ENCODE measurements at regions not wholly inside any gene's neighbourhood (a gene's known extent, or its start where the extent isn't known, plus 50 kb on each side); places are given as distances from the start of the nearest gene placed in this dataset.

DNA sequence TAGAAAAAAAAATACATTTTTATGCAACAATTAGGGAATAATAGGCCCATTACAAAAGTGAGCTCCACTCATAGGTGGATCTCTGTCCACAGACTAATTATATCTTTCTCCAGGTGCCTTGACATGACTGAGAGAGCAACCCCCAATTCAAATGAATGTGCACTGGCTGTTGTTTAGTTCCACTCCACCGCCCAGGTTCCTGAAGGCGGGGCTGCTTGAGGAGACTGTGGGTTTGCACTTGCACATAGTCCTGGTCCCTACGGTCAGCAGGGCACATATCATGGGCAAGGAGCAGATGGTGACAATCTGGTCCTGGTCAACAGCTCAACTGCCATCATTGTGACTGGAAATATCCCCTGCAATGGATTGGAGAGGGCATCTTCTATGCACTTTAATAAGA, 195.6 kb upstream of the PWP1 start:
- TF ChIP-seq POLR2A (IDR thresholded peaks at IDR 0.05) = no peak
- TF ChIP-seq, protein P1, sequence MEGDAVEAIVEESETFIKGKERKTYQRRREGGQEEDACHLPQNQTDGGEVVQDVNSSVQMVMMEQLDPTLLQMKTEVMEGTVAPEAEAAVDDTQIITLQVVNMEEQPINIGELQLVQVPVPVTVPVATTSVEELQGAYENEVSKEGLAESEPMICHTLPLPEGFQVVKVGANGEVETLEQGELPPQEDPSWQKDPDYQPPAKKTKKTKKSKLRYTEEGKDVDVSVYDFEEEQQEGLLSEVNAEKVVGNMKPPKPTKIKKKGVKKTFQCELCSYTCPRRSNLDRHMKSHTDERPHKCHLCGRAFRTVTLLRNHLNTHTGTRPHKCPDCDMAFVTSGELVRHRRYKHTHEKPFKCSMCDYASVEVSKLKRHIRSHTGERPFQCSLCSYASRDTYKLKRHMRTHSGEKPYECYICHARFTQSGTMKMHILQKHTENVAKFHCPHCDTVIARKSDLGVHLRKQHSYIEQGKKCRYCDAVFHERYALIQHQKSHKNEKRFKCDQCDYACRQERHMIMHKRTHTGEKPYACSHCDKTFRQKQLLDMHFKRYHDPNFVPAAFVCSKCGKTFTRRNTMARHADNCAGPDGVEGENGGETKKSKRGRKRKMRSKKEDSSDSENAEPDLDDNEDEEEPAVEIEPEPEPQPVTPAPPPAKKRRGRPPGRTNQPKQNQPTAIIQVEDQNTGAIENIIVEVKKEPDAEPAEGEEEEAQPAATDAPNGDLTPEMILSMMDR (IDR thresholded peaks at IDR 0.05) = no peak

All from testis (tissue), 2 donors.